ENCODE measurements at regions not wholly inside any gene's neighbourhood (a gene's known extent, or its start where the extent isn't known, plus 50 kb on each side); places are given as distances from the start of the nearest gene placed in this dataset.

DNA sequence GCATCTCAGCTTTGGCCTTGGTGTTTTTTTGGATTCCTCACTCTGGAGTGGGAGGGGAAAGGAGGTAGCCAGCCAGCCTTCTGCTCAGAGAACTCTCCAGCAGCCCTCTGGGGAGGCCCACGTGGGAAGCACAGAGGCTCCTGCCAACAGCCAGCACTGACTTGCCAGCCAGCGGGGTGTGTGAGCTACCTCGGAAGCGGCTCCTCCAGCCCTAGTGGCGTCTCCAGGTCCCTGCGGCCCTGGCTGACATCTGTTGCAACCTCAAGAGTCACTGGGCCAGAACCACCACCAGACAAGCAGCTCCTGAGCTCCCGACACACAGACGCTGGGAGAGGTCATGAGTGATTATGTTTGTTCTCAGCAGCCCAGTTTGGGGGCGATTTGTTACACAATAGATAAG, 180.2 kb upstream of the FZD8 start:
- Histone ChIP-seq H3K27me3 (ENCODE audit: control insufficient read depth in 2 of 2, insufficient read depth in 2 of 2, low read length in 2 of 2) (no peaks in the 10 kb centered on the region), H3K79me2 (ENCODE audit: insufficient read depth, low read length) (no peaks in the 10 kb centered on the region), H3K4me2 (replicated peaks; ENCODE audit: extremely low read depth, low read length, poor library complexity, severe bottlenecking) (no peak overlapping the region), H3K4me1 (ENCODE audit: control insufficient read depth in 1 of 2, insufficient read depth in 2 of 2, low read length in 2 of 2) (no peaks in the 10 kb centered on the region), H4K20me1 (ENCODE audit: insufficient read depth, low read length) (no peaks in the 10 kb centered on the region), H3K36me3 (replicated peaks in 1 of 2; ENCODE audit: control insufficient read depth in 1 of 2, insufficient read depth in 2 of 2, low read length in 2 of 2) (no peaks in the 10 kb centered on the region), H3K4me3 (replicated peaks in 1 of 3; ENCODE audit: low read depth in 2 of 3, low read length in 3 of 3) (no peak overlapping the region), H2AFZ (ENCODE audit: insufficient read depth, low read depth, low read length, poor library complexity, severe bottlenecking) (no peak overlapping the region), H3K9me3 (replicated peaks in 1 of 2; ENCODE audit: control insufficient read depth in 1 of 2, insufficient read depth in 1 of 2, low read length in 2 of 2) (peaks cover 0 to 11% of the 10 kb centered on the region in 2 donors), H3K27ac (ENCODE audit: low read depth in 1 of 2, low read length in 2 of 2) (no peak overlapping the region), H3K9ac (ENCODE audit: insufficient read depth, low read length, poor library complexity, severe bottlenecking) (no peak overlapping the region)
- H3K27me3 Mint-ChIP-seq (ENCODE audit: low read depth in 3 of 3) = no peaks in the 10 kb centered on the region
- peaks cover 0 to 4% (median 3%) of the 10 kb centered on the region in 7 donors for H3K9me3 Mint-ChIP-seq
- no peaks in the 10 kb centered on the region for H3K4me1 Mint-ChIP-seq
- H3K4me3 Mint-ChIP-seq = no peak overlapping the region
- no peak overlapping the region for H3K27ac Mint-ChIP-seq
- intact Hi-C loops (cut with micrococcal nuclease) = no loop called here
- no peak for DNase-seq
- TF ChIP-seq, protein P1, sequence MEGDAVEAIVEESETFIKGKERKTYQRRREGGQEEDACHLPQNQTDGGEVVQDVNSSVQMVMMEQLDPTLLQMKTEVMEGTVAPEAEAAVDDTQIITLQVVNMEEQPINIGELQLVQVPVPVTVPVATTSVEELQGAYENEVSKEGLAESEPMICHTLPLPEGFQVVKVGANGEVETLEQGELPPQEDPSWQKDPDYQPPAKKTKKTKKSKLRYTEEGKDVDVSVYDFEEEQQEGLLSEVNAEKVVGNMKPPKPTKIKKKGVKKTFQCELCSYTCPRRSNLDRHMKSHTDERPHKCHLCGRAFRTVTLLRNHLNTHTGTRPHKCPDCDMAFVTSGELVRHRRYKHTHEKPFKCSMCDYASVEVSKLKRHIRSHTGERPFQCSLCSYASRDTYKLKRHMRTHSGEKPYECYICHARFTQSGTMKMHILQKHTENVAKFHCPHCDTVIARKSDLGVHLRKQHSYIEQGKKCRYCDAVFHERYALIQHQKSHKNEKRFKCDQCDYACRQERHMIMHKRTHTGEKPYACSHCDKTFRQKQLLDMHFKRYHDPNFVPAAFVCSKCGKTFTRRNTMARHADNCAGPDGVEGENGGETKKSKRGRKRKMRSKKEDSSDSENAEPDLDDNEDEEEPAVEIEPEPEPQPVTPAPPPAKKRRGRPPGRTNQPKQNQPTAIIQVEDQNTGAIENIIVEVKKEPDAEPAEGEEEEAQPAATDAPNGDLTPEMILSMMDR (IDR thresholded peaks at IDR 0.05) = no peak
- WGBS (ENCODE audit: insufficient coverage) = 93% methylated on average over 7 of the region's 9 CpGs
- H3K36me3 Mint-ChIP-seq = no peaks in the 10 kb centered on the region

DNA sequence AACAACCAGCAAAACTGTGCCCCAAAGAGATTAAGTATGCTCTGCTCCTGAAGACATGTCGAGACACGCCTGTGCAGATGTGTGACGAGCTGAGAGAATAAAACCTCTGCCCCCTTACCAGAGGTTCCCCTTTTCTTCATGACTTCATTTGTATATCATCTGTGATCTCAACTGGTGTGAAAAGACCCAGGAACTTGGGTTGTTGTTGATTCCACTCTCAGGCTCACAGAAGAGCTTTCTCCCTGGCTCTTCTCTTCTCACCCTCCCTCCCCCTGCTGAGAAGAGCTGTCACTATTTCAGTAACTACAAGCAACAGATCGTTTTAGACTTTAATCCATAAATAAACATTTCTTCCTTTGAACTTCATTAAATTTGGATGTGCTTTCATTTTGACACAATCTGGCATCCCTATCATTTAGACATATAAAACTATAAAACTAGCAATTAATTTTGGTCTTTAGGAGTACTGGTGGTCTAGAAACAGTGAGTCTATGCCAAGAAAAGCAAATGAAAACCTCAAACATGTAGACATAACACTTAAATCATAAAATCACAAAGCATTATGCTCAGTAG, 179.3 kb upstream of the FZD8 start:
- no peaks in the 10 kb centered on the region for H3K36me3 Mint-ChIP-seq
- H3K4me1 Mint-ChIP-seq = no peaks in the 10 kb centered on the region
- Histone ChIP-seq H3K4me1 (ENCODE audit: control insufficient read depth in 1 of 2, insufficient read depth in 2 of 2, low read length in 2 of 2) (no peaks in the 10 kb centered on the region), H2AFZ (ENCODE audit: insufficient read depth, low read depth, low read length, poor library complexity, severe bottlenecking) (no peak overlapping the region), H3K27ac (ENCODE audit: low read depth in 1 of 2, low read length in 2 of 2) (no peak overlapping the region), H3K9ac (ENCODE audit: insufficient read depth, low read length, poor library complexity, severe bottlenecking) (no peak overlapping the region), H4K20me1 (ENCODE audit: insufficient read depth, low read length) (no peaks in the 10 kb centered on the region), H3K4me3 (replicated peaks in 1 of 3; ENCODE audit: low read depth in 2 of 3, low read length in 3 of 3) (no peak overlapping the region), H3K9me3 (replicated peaks in 1 of 2; ENCODE audit: control insufficient read depth in 1 of 2, insufficient read depth in 1 of 2, low read length in 2 of 2) (peaks cover 0 to 11% of the 10 kb centered on the region in 2 donors), H3K27me3 (ENCODE audit: control insufficient read depth in 2 of 2, insufficient read depth in 2 of 2, low read length in 2 of 2) (no peaks in the 10 kb centered on the region), H3K79me2 (ENCODE audit: insufficient read depth, low read length) (no peaks in the 10 kb centered on the region), H3K4me2 (replicated peaks; ENCODE audit: extremely low read depth, low read length, poor library complexity, severe bottlenecking) (no peak overlapping the region), H3K36me3 (replicated peaks in 1 of 2; ENCODE audit: control insufficient read depth in 1 of 2, insufficient read depth in 2 of 2, low read length in 2 of 2) (no peaks in the 10 kb centered on the region)
- no peaks in the 10 kb centered on the region for H3K27me3 Mint-ChIP-seq (ENCODE audit: low read depth in 3 of 3)
- no peak overlapping the region for H3K27ac Mint-ChIP-seq
- intact Hi-C loops (cut with micrococcal nuclease) = no loop called here
- WGBS (ENCODE audit: insufficient coverage) = no CpG with 5 or more reads among the region's 4 CpGs
- DNase-seq = no peak
- peaks cover 0 to 4% (median 2%) of the 10 kb centered on the region in 7 donors for H3K9me3 Mint-ChIP-seq
- H3K4me3 Mint-ChIP-seq = no peak overlapping the region
- TF ChIP-seq, protein P1 (IDR thresholded peaks at IDR 0.05) = no peak
